VCaP (cell line): ENCODE measurements at regions not wholly inside any gene's neighbourhood (a gene's known extent, or its start where the extent isn't known, plus 50 kb on each side); places are given as distances from the start of the nearest gene placed in this dataset.

Experiments
- H3K27ac ChIP-seq: fragments of 450-650 bp; 2 replicates; pipeline ENCODE4 v1.5.1; 2017
- CTCF ChIP-seq: fragments of 450-650 bp; conservative IDR thresholded peaks from 2 replicates; pipeline ENCODE4 v1.5.1; 2017; ENCODE audit warnings: mild to moderate bottlenecking, moderate library complexity

GRCh38 chr5:158637039-158637438 lies 462.7 kb downstream of the EBF1 start:
- TF ChIP-seq CTCF = no peak
- H3K27ac ChIP-seq = no peak overlapping the region

GRCh38 chr5:158635565-158635964 lies 464.2 kb downstream of the EBF1 start:
- H3K27ac ChIP-seq = no peak overlapping the region
- no peak for TF ChIP-seq CTCF

- no peak overlapping the region for H3K27ac ChIP-seq
- TF ChIP-seq CTCF = no peak
Observed at GRCh38 chr5:158634714-158635113, 465.0 kb downstream of the EBF1 start.

GRCh38 chr5:158629591-158630312 lies 470.0 kb downstream of the EBF1 start:
- TF ChIP-seq CTCF = no peak
- no peak overlapping the region for H3K27ac ChIP-seq

- TF ChIP-seq CTCF = no peak
- no peak overlapping the region for H3K27ac ChIP-seq
Observed at GRCh38 chr5:158626718-158627117, 473.0 kb downstream of the EBF1 start.

- TF ChIP-seq CTCF = no peak
- no peak overlapping the region for H3K27ac ChIP-seq
Observed at GRCh38 chr5:158623971-158624370, 475.7 kb downstream of the EBF1 start.

- TF ChIP-seq CTCF = no peak
- H3K27ac ChIP-seq = no peak overlapping the region
Observed at GRCh38 chr5:158621391-158621790, 478.3 kb downstream of the EBF1 start.
